Prostate gland (tissue), 2 donors: ENCODE measurements at regions not wholly inside any gene's neighbourhood (a gene's known extent, or its start where the extent isn't known, plus 50 kb on each side); places are given as distances from the start of the nearest gene placed in this dataset.

Source experiments
- CTCF ChIP-seq, 4 experiments: fragments of 200-600 bp in 2 of 4; fragments of 450-650 bp in 2 of 4; sonication (generic) in 2 of 4; IDR thresholded peaks; 1 replicate in 3 of 4; 2 replicates in 1 of 4; pipeline ENCODE4 v1.5.1; 2016 to 2019; ENCODE audit warnings: antibody characterized with exemption in 4 of 4, mild to moderate bottlenecking in 2 of 4, moderate library complexity in 2 of 4
- POLR2A ChIP-seq: fragments of 450-650 bp; IDR thresholded peaks from one replicate; pipeline ENCODE4 v1.6.1; 2016; ENCODE audit warnings: antibody characterized with exemption, mild to moderate bottlenecking
- POLR2AphosphoS5 ChIP-seq: sonication (generic); formaldehyde crosslinking; IDR thresholded peaks from one replicate; pipeline ENCODE4 v1.6.1; 2017; ENCODE audit warnings: antibody characterized with exemption

- TF ChIP-seq CTCF (IDR thresholded peaks at IDR 0.05) (no peak), POLR2AphosphoS5 (no peak), POLR2A (no peak)
Observed at GRCh38 chr7:25316366-25316765, 88.1 kb upstream of the NPVF start.
